HG02623 (cell line): ENCODE measurements at regions not wholly inside any gene's neighbourhood (a gene's known extent, or its start where the extent isn't known, plus 50 kb on each side); places are given as distances from the start of the nearest gene placed in this dataset.
"Not testable (repeated sequence)": the region's sequence is repeated elsewhere in the genome, so short reads cannot be mapped to it uniquely, and the experiment has no call there.

Source experiments
- ATAC-seq: cut with Tn5 transposase; IDR thresholded peaks from one replicate; pipeline ENCODE4 v1.9.1; 2021; ENCODE audit warnings: moderate library complexity; ENCODE audit not compliant: unreplicated experiment

GRCh38 chr12:59365133-59365532 is 230.7 kb upstream of the SLC16A7 start:
- ATAC-seq = no peak

- ATAC-seq = no peak
Observed at GRCh38 chr12:59357811-59358210, 238.0 kb upstream of the SLC16A7 start.

- ATAC-seq = not testable (repeated sequence)
Observed at GRCh38 chr12:59346248-59346647, 249.6 kb upstream of the SLC16A7 start.

- no peak for ATAC-seq
Observed at GRCh38 chr12:59345406-59345805, 250.4 kb upstream of the SLC16A7 start.

GRCh38 chr12:59344224-59344623 is 251.6 kb upstream of the SLC16A7 start:
- ATAC-seq = no peak

- ATAC-seq = no peak
Observed at GRCh38 chr12:59329462-59329861, 266.4 kb upstream of the SLC16A7 start.

GRCh38 chr12:59328395-59329075 is 267.3 kb upstream of the SLC16A7 start:
- ATAC-seq = not testable (repeated sequence)

- not testable (repeated sequence) for ATAC-seq
Observed at GRCh38 chr12:59326457-59326856, 269.4 kb upstream of the SLC16A7 start.

- no peak for ATAC-seq
Observed at GRCh38 chr12:59322473-59322872, 273.4 kb upstream of the SLC16A7 start.

- ATAC-seq = no peak
Observed at GRCh38 chr12:59321278-59321677, 274.6 kb upstream of the SLC16A7 start.

- no peak for ATAC-seq
Observed at GRCh38 chr12:59320112-59320511, 275.7 kb upstream of the SLC16A7 start.

GRCh38 chr12:59318940-59319339 is 276.9 kb upstream of the SLC16A7 start:
- no peak for ATAC-seq

- no peak for ATAC-seq
Observed at GRCh38 chr12:59317598-59317997, 278.2 kb upstream of the SLC16A7 start.

- ATAC-seq = no peak
Observed at GRCh38 chr12:59316938-59317337, 278.9 kb upstream of the SLC16A7 start.

- ATAC-seq = not testable (repeated sequence)
Observed at GRCh38 chr12:59316354-59316753, 279.5 kb upstream of the SLC16A7 start.

- ATAC-seq = no peak
Observed at GRCh38 chr12:59314209-59314608, 281.6 kb upstream of the SLC16A7 start.

GRCh38 chr12:59304077-59304721 is 291.6 kb upstream of the SLC16A7 start:
- ATAC-seq = no peak

GRCh38 chr12:59298296-59298695 is 297.5 kb upstream of the SLC16A7 start:
- no peak for ATAC-seq

GRCh38 chr12:59294221-59294620 is 301.6 kb upstream of the SLC16A7 start:
- ATAC-seq = no peak

- ATAC-seq = no peak
Observed at GRCh38 chr12:59282999-59283398, 312.8 kb upstream of the SLC16A7 start.

GRCh38 chr12:59273561-59273960 is 322.3 kb upstream of the SLC16A7 start:
- not testable (repeated sequence) for ATAC-seq

GRCh38 chr12:59268295-59268809 is 327.5 kb upstream of the SLC16A7 start:
- ATAC-seq = no peak
